ENCODE measurements at regions not wholly inside any gene's neighbourhood (a gene's known extent, or its start where the extent isn't known, plus 50 kb on each side); places are given as distances from the start of the nearest gene placed in this dataset.

DNA sequence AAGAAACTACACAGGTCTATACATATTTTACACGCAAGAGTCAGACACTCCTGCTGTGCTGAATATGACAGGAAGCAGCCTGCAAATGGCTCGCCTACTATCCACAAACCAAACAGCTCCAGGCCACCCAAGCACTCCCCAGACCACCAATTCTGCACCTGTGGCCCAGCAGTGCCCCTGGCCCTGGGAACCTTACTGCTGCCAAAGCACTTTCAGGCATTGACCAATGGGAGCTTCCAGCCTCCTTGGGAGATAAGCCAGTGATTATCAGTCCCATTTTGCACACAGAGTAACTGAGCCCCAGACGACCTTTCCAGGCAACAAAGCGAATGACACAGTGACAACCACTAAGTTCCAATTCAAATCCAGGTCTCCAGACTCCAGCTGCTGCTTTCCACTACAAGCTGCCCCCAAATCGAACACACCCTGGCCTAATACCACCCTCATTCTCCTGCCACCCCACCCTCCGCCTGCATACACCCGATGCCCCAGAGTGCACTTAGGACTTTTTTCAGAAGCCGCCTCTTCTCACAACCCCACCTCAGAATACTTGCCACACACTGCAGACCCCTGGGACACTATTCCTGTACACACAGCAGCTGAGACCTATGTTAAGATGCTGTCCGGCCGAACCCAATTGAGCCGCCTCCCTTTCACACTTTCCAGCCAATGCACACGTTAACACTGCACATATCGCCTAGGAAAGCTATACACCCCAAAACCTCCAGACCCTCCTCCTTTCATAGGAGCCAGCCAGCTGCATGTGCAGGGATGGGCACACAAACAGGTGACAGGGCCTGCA, 126.1 kb upstream of the PRMT8 start:
- TF ChIP-seq POLR2AphosphoS5 (IDR thresholded peaks at IDR 0.05) (no peak), EP300 (IDR thresholded peaks at IDR 0.05) (no peak), POLR2A (IDR thresholded peaks at IDR 0.05; ENCODE audit: low read depth) (no peak)
- TF ChIP-seq, protein P1, sequence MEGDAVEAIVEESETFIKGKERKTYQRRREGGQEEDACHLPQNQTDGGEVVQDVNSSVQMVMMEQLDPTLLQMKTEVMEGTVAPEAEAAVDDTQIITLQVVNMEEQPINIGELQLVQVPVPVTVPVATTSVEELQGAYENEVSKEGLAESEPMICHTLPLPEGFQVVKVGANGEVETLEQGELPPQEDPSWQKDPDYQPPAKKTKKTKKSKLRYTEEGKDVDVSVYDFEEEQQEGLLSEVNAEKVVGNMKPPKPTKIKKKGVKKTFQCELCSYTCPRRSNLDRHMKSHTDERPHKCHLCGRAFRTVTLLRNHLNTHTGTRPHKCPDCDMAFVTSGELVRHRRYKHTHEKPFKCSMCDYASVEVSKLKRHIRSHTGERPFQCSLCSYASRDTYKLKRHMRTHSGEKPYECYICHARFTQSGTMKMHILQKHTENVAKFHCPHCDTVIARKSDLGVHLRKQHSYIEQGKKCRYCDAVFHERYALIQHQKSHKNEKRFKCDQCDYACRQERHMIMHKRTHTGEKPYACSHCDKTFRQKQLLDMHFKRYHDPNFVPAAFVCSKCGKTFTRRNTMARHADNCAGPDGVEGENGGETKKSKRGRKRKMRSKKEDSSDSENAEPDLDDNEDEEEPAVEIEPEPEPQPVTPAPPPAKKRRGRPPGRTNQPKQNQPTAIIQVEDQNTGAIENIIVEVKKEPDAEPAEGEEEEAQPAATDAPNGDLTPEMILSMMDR (IDR thresholded peaks at IDR 0.05) = no peak
- no peaks in the 10 kb centered on the region for H3K9me3 ChIP-seq
- H3K4me1 ChIP-seq = peaks cover 5 to 18% (median 14%) of the 10 kb centered on the region in 4 donors
- no peak overlapping the region for H3K4me3 ChIP-seq
- DNase-seq (ENCODE audit: extremely low spot score) = no peak
- H3K36me3 ChIP-seq = no peaks in the 10 kb centered on the region
- 81% methylated on average over 13 of the region's 13 CpGs for WGBS
- peaks cover 7 to 76% (median 23%) of the 10 kb centered on the region in 4 donors for H3K27me3 ChIP-seq
- intact Hi-C loops (cut with DNase I) = no loop called here
- no peak overlapping the region for H3K27ac ChIP-seq (replicated peaks in 1 of 4)

- Histone ChIP-seq H3K27me3 (peaks cover 7 to 84% (median 23%) of the 10 kb centered on the region in 4 donors), H3K27ac (replicated peaks in 1 of 4) (no peak overlapping the region), H3K9me3 (no peaks in the 10 kb centered on the region), H3K4me3 (peak overlapping the region; percentile 40 to 59 (median 46)), H3K36me3 (no peaks in the 10 kb centered on the region), H3K4me1 (peaks cover 5 to 18% (median 14%) of the 10 kb centered on the region in 4 donors)
- TF ChIP-seq POLR2AphosphoS5 (IDR thresholded peaks at IDR 0.05) (no peak), EP300 (IDR thresholded peaks at IDR 0.05) (no peak), POLR2A (IDR thresholded peaks at IDR 0.05; ENCODE audit: low read depth) (no peak)
- TF ChIP-seq, protein P1 (IDR thresholded peaks at IDR 0.05) = no peak
- intact Hi-C loops (cut with DNase I) = no loop called here
- no peak for DNase-seq (ENCODE audit: extremely low spot score)
- WGBS = 3% methylated on average over 13 of the region's 87 CpGs
Measured at GRCh38 chr12:3365463-3366411, 125.3 kb upstream of the PRMT8 start.

- no peaks in the 10 kb centered on the region for H3K9me3 ChIP-seq
- intact Hi-C loops (cut with DNase I) = no loop called here
- 66% methylated on average over 20 of the region's 26 CpGs for WGBS
- peaks cover 5 to 18% (median 14%) of the 10 kb centered on the region in 4 donors for H3K4me1 ChIP-seq
- no peak overlapping the region for H3K27ac ChIP-seq (replicated peaks in 1 of 4)
- H3K27me3 ChIP-seq = peaks cover 7 to 82% (median 23%) of the 10 kb centered on the region in 4 donors
- TF ChIP-seq, protein P1 (IDR thresholded peaks at IDR 0.05) = no peak
- TF ChIP-seq POLR2A (IDR thresholded peaks at IDR 0.05; ENCODE audit: low read depth) = no peak
- H3K4me3 ChIP-seq = peak overlapping the region; percentile 40 to 59 (median 46)
- DNase-seq (ENCODE audit: extremely low spot score) = no peak
- no peaks in the 10 kb centered on the region for H3K36me3 ChIP-seq
Measured at GRCh38 chr12:3366451-3367110, 124.4 kb upstream of the PRMT8 start.

GRCh38 chr12:3367750-3368444, 123.1 kb upstream of the PRMT8 start:
- H3K4me3 ChIP-seq = no peak overlapping the region
- H3K36me3 ChIP-seq = no peaks in the 10 kb centered on the region
- TF ChIP-seq EP300 (IDR thresholded peaks at IDR 0.05) = no peak
- TF ChIP-seq, protein P1 (IDR thresholded peaks at IDR 0.05) = no peak
- TF ChIP-seq POLR2AphosphoS5 (IDR thresholded peaks at IDR 0.05) = no peak
- no peak for TF ChIP-seq POLR2A (IDR thresholded peaks at IDR 0.05; ENCODE audit: low read depth)
- H3K27me3 ChIP-seq = peaks cover 7 to 74% (median 23%) of the 10 kb centered on the region in 4 donors
- no peaks in the 10 kb centered on the region for H3K9me3 ChIP-seq
- DNase-seq (ENCODE audit: extremely low spot score) = no peak
- intact Hi-C loops (cut with DNase I) = no loop called here
- no peak overlapping the region for H3K27ac ChIP-seq (replicated peaks in 1 of 4)
- WGBS = 83% methylated on average over 15 of the region's 16 CpGs
- peaks cover 5 to 18% (median 14%) of the 10 kb centered on the region in 4 donors for H3K4me1 ChIP-seq

All from esophagus muscularis mucosa (tissue), 4 donors.